TTC549 (cell line): ENCODE measurements at regions not wholly inside any gene's neighbourhood (a gene's known extent, or its start where the extent isn't known, plus 50 kb on each side); places are given as distances from the start of the nearest gene placed in this dataset.

ENCODE experiments used
- FAIRE-seq: peaks from 2 replicates; lab custom pipeline; 2012; peaks lifted over from hg19 to GRCh38; lab: Jason Lieb, UNC

- no peak for FAIRE-seq
These were observed 490.5 kb upstream of the ANKRD30A start for GRCh38 chr10:36634916-36635315.

GRCh38 chr10:36630267-36630666 lies 495.1 kb upstream of the ANKRD30A start:
- FAIRE-seq = peak; percentile 37

- no peak for FAIRE-seq
These were observed 495.9 kb upstream of the ANKRD30A start for GRCh38 chr10:36629476-36629875.

DNA sequence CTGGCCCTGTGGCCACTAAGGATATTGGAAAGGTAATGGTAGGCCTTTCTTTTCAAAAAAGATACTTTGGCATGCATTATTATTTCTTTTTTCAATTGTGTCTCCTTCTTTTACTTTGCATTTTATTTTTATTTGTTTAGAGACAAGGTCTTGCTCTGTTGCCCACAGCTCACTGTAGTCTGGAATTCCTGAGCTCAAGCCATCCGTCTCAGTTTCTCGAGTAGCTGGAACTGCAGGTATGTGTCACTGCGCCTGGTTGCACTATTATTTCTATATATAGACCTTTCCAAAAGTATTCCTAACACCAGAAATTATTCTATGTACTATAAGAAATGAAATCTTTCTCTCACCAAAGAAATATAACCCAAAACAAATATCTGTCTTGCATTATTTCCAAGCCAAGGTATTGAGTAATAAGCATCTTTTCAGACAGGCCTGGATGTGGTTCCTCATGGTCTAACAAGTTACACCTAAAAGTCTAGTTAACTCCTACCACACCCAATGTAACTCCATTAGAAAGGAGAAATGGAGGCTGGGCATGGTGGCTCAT lies 500.8 kb upstream of the ANKRD30A start:
- no peak for FAIRE-seq

- FAIRE-seq = no peak
These were observed 504.1 kb upstream of the ANKRD30A start for GRCh38 chr10:36621346-36621745.

- FAIRE-seq = no peak
These were observed 513.0 kb upstream of the ANKRD30A start for GRCh38 chr10:36612436-36612835.

- peak; percentile 97 for FAIRE-seq
These were observed 516.5 kb upstream of the ANKRD30A start for GRCh38 chr10:36608866-36609265.

- FAIRE-seq = no peak
These were observed 517.1 kb upstream of the ANKRD30A start for GRCh38 chr10:36608251-36608650.

DNA sequence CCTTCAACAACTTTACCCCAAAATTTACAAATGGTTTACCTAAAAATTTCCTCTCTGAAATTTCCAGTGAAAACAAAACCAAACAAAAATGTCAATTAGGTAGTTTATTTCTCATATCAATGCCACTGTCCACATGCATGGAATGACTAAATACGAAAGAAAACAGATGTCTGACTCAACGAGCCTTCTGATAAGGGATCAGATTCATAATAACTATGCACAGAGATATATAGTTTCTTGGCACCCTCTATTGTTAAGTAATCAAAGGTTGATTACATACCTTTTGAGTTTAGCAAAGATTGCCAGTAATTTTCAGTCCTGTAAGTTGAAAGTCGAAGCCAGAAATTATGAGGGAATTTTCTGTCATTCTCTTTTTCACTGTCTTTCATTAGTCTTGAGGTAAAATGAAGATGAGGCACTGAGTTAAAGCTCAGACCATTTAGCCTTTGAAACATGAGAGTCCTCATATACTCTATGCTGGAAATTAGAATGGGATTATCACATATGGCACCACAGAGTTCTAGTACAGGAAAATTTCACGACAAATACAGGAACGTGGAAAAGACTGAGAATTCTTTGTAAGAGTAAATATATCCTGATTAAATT lies 519.1 kb upstream of the ANKRD30A start:
- FAIRE-seq = peak; percentile 97

GRCh38 chr10:36604316-36604715 lies 521.1 kb upstream of the ANKRD30A start:
- FAIRE-seq = no peak

DNA sequence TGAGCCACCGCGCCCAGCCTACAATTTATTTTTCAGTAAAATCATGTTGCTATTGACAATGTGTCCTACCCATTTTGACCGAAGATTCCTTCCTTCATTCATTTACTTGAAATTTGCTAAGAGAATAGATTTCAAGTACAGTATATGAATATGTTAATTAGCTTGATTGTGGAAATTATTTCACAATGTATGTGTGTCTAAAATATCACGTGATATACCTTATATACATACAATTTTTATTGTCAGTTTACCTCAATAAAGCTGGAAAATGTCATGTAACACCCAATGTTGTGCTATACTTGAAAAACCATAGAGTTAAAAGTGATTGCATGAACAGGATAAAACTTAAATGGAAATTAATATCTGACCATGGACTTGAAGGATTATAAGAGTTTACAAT lies 521.7 kb upstream of the ANKRD30A start:
- FAIRE-seq = no peak

DNA sequence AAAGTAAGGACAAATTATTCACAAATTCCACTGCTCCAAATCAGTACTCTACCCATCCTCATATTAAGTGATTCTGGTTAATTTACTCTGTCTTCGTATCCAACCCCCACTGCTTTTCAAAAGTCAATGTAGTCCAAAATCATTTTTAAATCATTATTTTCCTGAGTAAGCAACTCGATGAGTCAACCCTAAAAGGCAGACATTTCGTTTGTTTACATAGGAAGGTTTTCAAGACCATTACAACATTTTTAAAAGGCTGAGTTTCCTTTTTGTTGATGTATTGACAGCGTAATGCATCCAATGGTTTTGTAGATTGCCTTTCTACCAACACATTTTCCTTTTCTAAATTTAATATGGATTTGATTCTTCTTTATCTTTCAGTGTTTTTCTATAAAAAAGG lies 523.0 kb upstream of the ANKRD30A start:
- peak; percentile 80 for FAIRE-seq

- no peak for FAIRE-seq
These were observed 527.6 kb upstream of the ANKRD30A start for GRCh38 chr10:36597756-36598320.

DNA sequence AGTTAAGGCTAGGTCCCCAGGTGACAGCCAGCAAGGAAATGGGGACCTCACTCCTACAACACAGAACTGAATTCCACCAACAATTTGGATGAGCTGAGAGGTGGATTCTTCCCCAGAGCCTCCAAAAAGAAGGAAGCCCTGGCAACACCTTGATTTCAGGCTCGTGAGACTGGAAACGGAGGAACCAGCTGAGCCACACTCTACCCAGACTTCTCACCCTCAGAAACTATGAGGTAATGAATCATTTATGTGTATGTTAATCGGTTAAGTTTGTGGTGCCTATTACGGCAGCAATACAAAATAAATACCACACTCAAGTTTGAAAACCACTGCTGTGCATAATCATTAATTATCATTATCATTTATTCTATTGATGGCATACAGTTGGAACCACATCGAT lies 532.4 kb upstream of the ANKRD30A start:
- FAIRE-seq = no peak

DNA sequence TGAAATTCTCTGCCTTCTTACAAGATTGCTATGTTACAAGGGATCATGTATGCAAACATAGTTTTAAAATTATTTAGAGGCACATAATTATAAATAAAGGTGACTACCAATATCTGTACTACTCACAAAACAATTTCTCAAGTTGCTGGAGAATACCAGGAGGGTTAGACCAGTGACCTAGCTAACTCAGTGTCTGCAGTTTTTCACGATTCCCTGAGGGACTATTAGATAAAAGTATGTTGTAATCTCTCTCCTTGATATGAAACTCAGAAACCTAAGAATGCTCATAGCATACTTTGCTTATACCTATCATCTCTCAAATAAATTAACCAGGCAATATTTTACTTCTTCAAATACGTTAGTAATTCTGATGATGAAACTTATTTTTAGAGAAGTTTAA lies 534.0 kb upstream of the ANKRD30A start:
- no peak for FAIRE-seq

DNA sequence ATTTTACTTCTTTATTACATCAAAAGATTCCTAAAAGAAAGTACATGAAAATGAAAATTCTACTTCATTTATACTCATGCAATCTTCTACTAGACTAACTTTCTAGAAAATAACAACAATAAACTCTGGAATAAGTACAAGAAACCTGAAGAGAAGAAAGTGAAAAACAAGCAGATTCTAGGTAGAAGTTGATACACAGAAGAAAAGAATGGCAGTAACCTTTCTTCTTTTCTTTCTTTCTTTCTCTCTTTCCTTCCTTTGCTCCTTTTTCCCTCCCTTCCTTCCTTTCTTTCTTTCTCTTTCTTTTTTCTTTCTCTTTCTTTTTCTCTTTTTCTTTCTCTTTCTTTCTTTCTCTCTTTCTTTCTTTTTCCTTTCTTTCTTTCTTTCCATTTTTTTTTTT lies 541.7 kb upstream of the ANKRD30A start:
- FAIRE-seq = no peak

- FAIRE-seq = no peak
These were observed 544.2 kb upstream of the ANKRD30A start for GRCh38 chr10:36581237-36581636.

DNA sequence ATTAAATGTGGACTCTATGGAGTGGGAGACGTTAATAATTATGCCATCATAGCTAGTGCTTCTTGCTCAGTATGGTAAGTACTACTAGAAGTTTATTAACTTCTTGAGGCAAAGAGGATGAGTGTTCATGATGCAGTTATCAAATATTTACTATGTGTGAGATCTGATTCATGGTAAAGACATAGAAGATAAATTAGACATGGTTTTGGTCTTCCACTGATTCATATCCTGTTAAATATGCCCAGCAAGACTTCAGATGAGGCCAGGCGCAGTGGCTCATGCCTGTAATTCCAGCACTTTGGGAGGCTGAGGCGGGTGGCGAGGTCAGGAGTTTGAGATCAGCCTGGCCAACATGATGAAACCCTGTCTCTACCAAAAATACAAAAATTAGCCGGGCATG lies 547.1 kb upstream of the ANKRD30A start:
- no peak for FAIRE-seq

DNA sequence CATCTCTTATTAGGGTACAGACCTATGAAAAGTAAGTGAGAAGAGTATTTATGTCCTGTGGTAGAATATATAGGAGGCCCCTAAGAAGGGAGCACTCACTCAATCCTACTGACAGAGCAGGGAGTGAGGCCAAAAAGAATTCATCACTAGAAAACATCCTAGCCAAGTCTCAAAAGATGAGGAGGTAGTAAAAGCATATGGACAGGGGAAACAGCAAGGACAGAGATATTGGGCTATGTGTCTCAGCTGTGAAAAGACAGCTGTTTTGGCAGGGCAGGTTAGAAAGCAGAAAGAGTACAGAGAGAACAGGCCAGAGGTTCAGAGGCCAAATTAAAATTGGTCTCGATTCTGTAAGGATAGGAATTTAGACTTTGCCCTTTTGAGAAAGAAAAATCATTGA lies 548.3 kb upstream of the ANKRD30A start:
- no peak for FAIRE-seq

- no peak for FAIRE-seq
These were observed 551.2 kb upstream of the ANKRD30A start for GRCh38 chr10:36574207-36574606.

- FAIRE-seq = no peak
These were observed 552.2 kb upstream of the ANKRD30A start for GRCh38 chr10:36573246-36573645.

- FAIRE-seq = no peak
These were observed 561.0 kb upstream of the ANKRD30A start for GRCh38 chr10:36564433-36564832.

GRCh38 chr10:36559412-36560400 lies 565.7 kb upstream of the ANKRD30A start:
- peak; percentile 92 for FAIRE-seq
